ENCODE measurements at regions not wholly inside any gene's neighbourhood (a gene's known extent, or its start where the extent isn't known, plus 50 kb on each side); places are given as distances from the start of the nearest gene placed in this dataset.

- Histone ChIP-seq H3K27me3 (ENCODE audit: insufficient read depth, low read depth, low read length) (no peaks in the 10 kb centered on the region), H3K4me3 (ENCODE audit: low read length) (no peak overlapping the region), H3K9me2 (ENCODE audit: insufficient read depth, low read length) (no peaks in the 10 kb centered on the region), H3K36me3 (ENCODE audit: insufficient read depth, low read length) (no peaks in the 10 kb centered on the region), H3K9ac (ENCODE audit: low read length) (no peak overlapping the region), H2AFZ (ENCODE audit: low read depth, low read length) (no peak overlapping the region), H3K4me2 (ENCODE audit: low read length) (no peak overlapping the region), H3K9me3 (ENCODE audit: low read length) (no peaks in the 10 kb centered on the region), H3K27ac (ENCODE audit: low read length) (no peak overlapping the region), H3K79me2 (replicated peaks; ENCODE audit: insufficient read depth, low read length) (no peaks in the 10 kb centered on the region), H3F3A (ENCODE audit: insufficient read depth, low read length, poor library complexity, severe bottlenecking) (no peaks in the 10 kb centered on the region), H4K20me1 (ENCODE audit: insufficient read depth) (no peaks in the 10 kb centered on the region)
- TF ChIP-seq CTCF (IDR thresholded peaks at IDR 0.05; ENCODE audit: poor library complexity, severe bottlenecking) (no peak), EP300 (conservative IDR thresholded peaks at IDR 0.05; ENCODE audit: poor library complexity, severe bottlenecking) (no peak), EZH2 (IDR thresholded peaks at IDR 0.05; ENCODE audit: borderline replicate concordance, insufficient read depth, low read length, poor library complexity, severe bottlenecking) (no peak), SMC3 (conservative IDR thresholded peaks at IDR 0.05; ENCODE audit: poor library complexity) (no peak), RAD21 (conservative IDR thresholded peaks at IDR 0.05) (no peak), TAF1 (IDR thresholded peaks at IDR 0.05; ENCODE audit: low read depth) (no peak), POLR2AphosphoS5 (IDR thresholded peaks at IDR 0.05) (no peak), REST (IDR thresholded peaks at IDR 0.05; ENCODE audit: borderline replicate concordance) (no peak), MXI1 (conservative IDR thresholded peaks at IDR 0.05; ENCODE audit: poor library complexity, severe bottlenecking) (no peak)
Observed at GRCh38 chrX:40327085-40327484, 229.3 kb upstream of the BCOR start.

GRCh38 chrX:40326186-40326965 is 228.6 kb upstream of the BCOR start:
- H3K27ac ChIP-seq (ENCODE audit: low read length): no peak overlapping the region
- no peak overlapping the region for H2AFZ ChIP-seq (ENCODE audit: low read depth, low read length)
- H3K9me3 ChIP-seq (ENCODE audit: low read length): no peaks in the 10 kb centered on the region
- H3K4me3 ChIP-seq (ENCODE audit: low read length): no peak overlapping the region
- H3K36me3 ChIP-seq (ENCODE audit: insufficient read depth, low read length): no peaks in the 10 kb centered on the region
- no peak overlapping the region for H3K4me2 ChIP-seq (ENCODE audit: low read length)
- H3K9me2 ChIP-seq (ENCODE audit: insufficient read depth, low read length): no peaks in the 10 kb centered on the region
- H3K9ac ChIP-seq (ENCODE audit: low read length): no peak overlapping the region
- H3F3A ChIP-seq (ENCODE audit: insufficient read depth, low read length, poor library complexity, severe bottlenecking): no peaks in the 10 kb centered on the region
- TF ChIP-seq SMC3 (conservative IDR thresholded peaks at IDR 0.05; ENCODE audit: poor library complexity): no peak
- TF ChIP-seq RAD21 (conservative IDR thresholded peaks at IDR 0.05): no peak
- TF ChIP-seq MXI1 (conservative IDR thresholded peaks at IDR 0.05; ENCODE audit: poor library complexity, severe bottlenecking): no peak
- no peak for TF ChIP-seq POLR2AphosphoS5 (IDR thresholded peaks at IDR 0.05)
- no peak for TF ChIP-seq EZH2 (IDR thresholded peaks at IDR 0.05; ENCODE audit: borderline replicate concordance, insufficient read depth, low read length, poor library complexity, severe bottlenecking)
- TF ChIP-seq EP300 (conservative IDR thresholded peaks at IDR 0.05; ENCODE audit: poor library complexity, severe bottlenecking): no peak
- TF ChIP-seq CTCF (IDR thresholded peaks at IDR 0.05; ENCODE audit: poor library complexity, severe bottlenecking): no peak
- TF ChIP-seq TAF1 (IDR thresholded peaks at IDR 0.05; ENCODE audit: low read depth): no peak
- TF ChIP-seq REST (IDR thresholded peaks at IDR 0.05; ENCODE audit: borderline replicate concordance): no peak
- H3K27me3 ChIP-seq (ENCODE audit: insufficient read depth, low read depth, low read length): no peaks in the 10 kb centered on the region
- H4K20me1 ChIP-seq (ENCODE audit: insufficient read depth): no peaks in the 10 kb centered on the region
- no peaks in the 10 kb centered on the region for H3K79me2 ChIP-seq (replicated peaks; ENCODE audit: insufficient read depth, low read length)

Measured in neural cell (in vitro differentiated cells).